Activated CD4-positive, alpha-beta T cell treated with anti-CD3 and anti-CD28 coated beads, Interleukin-2, amount 10 ng/mL, durations not matched to agents 7 days and 5 days (primary cell): ENCODE measurements at regions not wholly inside any gene's neighbourhood (a gene's known extent, or its start where the extent isn't known, plus 50 kb on each side); places are given as distances from the start of the nearest gene placed in this dataset.
"Not testable (repeated sequence)": the region's sequence is repeated elsewhere in the genome, so short reads cannot be mapped to it uniquely, and the experiment has no call there.

Experiments
- CTCF ChIA-PET: fragments of 350-600 bp; sonication (Branson Sonifier 250); formaldehyde crosslinking; loops from one replicate; lab custom pipeline; 2021; ENCODE audit warnings: antibody characterized with exemption; lab: Charles Lee
- POLR2A ChIA-PET: fragments of 350-600 bp; sonication (Branson Sonifier 250); formaldehyde crosslinking; loops from one replicate; lab custom pipeline; 2021; ENCODE audit warnings: antibody characterized with exemption; lab: Charles Lee
- DNase-seq: peaks from one replicate; pipeline ENCODE4 v3.0.0-alpha.2; 2020
- H3K27ac Mint-ChIP-seq: one replicate; pipeline ENCODE4 v1.8.0; 2021; ENCODE audit warnings: mild to moderate bottlenecking, moderate library complexity, mixed read lengths
- H3K27me3 Mint-ChIP-seq: one replicate; pipeline ENCODE4 v1.8.0; 2021; ENCODE audit warnings: mixed read lengths
- H3K36me3 Mint-ChIP-seq: one replicate; pipeline ENCODE4 v1.8.0; 2021; ENCODE audit warnings: low read depth, mixed read lengths
- H3K4me1 Mint-ChIP-seq: one replicate; pipeline ENCODE4 v1.8.0; 2021; ENCODE audit warnings: mixed read lengths
- H3K4me3 Mint-ChIP-seq: one replicate; pipeline ENCODE4 v1.8.0; 2021; ENCODE audit warnings: mild to moderate bottlenecking, moderate library complexity, mixed read lengths
- H3K9me3 Mint-ChIP-seq: one replicate; pipeline ENCODE4 v1.8.0; 2021; ENCODE audit warnings: mixed read lengths

DNA sequence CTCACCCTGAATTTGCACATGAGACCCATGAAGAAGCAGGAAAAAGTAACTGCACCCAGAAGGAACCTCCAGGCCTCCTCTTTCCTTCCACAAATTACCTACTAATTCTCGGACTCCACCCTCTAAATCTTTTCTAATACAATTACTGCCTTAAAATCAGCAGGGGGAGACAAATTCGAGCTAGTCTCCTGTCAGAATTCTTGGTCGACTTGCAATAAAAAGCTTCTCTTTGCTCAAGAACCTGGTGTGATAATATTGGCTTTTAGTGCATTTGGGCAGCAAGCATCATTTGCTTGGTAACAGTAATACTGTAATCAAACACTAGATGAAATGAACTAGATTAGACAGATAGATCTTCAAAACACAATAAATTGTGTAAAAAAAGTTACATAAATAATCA lies 281.9 kb downstream of the RAP2B start:
- POLR2A ChIA-PET: no interaction called here

GRCh38 chr3:153445817-153446216 lies 283.8 kb downstream of the RAP2B start:
- Mint-ChIP-seq H3K36me3 (no peaks in the 10 kb centered on the region), H3K4me3 (no peak overlapping the region), H3K4me1 (peaks cover 17% of the 10 kb centered on the region), H3K27ac (no peak overlapping the region), H3K9me3 (no peaks in the 10 kb centered on the region), H3K27me3 (no peaks in the 10 kb centered on the region)
- ChIA-PET POLR2A (no interaction called here), CTCF (interaction anchor here (0.5 to 1.1 kb wide), 2 partner anchors 8 to 178 kb away, joined by 3 read pairs; no protein-coding TSS in a partner anchor)
- no peak for DNase-seq

More for the DNA sequence above, 281.9 kb downstream of the RAP2B start:
- CTCF ChIA-PET: no interaction called here
- Mint-ChIP-seq H3K36me3 (no peaks in the 10 kb centered on the region), H3K27ac (no peak overlapping the region), H3K4me1 (peaks cover 17% of the 10 kb centered on the region), H3K4me3 (no peak overlapping the region), H3K27me3 (no peaks in the 10 kb centered on the region), H3K9me3 (no peaks in the 10 kb centered on the region)
- no peak for DNase-seq

GRCh38 chr3:153448151-153448829 lies 286.3 kb downstream of the RAP2B start:
- Mint-ChIP-seq H3K27ac (no peak overlapping the region), H3K4me1 (peaks cover 9% of the 10 kb centered on the region), H3K36me3 (no peaks in the 10 kb centered on the region), H3K27me3 (no peaks in the 10 kb centered on the region), H3K9me3 (no peaks in the 10 kb centered on the region), H3K4me3 (no peak overlapping the region)
- POLR2A ChIA-PET: interaction anchor here (0.6 kb wide), 1 partner anchor 23 kb away, joined by 3 read pairs; no protein-coding TSS in a partner anchor
- DNase-seq: no peak
- CTCF ChIA-PET: interaction anchor here (0.6 kb wide), 1 partner anchor 942 kb away, joined by 3 read pairs; no protein-coding TSS in a partner anchor

- Mint-ChIP-seq H3K27me3 (no peaks in the 10 kb centered on the region), H3K27ac (no peak overlapping the region), H3K36me3 (no peaks in the 10 kb centered on the region), H3K4me3 (no peak overlapping the region), H3K4me1 (peaks cover 4% of the 10 kb centered on the region), H3K9me3 (no peaks in the 10 kb centered on the region)
- DNase-seq: no peak
- POLR2A ChIA-PET: no interaction called here
- CTCF ChIA-PET: no interaction called here
Measured at GRCh38 chr3:153456833-153457545, 295.0 kb downstream of the RAP2B start.

GRCh38 chr3:153458881-153459280 lies 296.9 kb downstream of the RAP2B start:
- Mint-ChIP-seq H3K4me1 (peaks cover 13% of the 10 kb centered on the region), H3K27me3 (no peaks in the 10 kb centered on the region), H3K4me3 (no peak overlapping the region), H3K9me3 (peaks cover 2% of the 10 kb centered on the region), H3K36me3 (no peaks in the 10 kb centered on the region), H3K27ac (no peak overlapping the region)
- ChIA-PET CTCF (no interaction called here), POLR2A (no interaction called here)
- DNase-seq: no peak

DNA sequence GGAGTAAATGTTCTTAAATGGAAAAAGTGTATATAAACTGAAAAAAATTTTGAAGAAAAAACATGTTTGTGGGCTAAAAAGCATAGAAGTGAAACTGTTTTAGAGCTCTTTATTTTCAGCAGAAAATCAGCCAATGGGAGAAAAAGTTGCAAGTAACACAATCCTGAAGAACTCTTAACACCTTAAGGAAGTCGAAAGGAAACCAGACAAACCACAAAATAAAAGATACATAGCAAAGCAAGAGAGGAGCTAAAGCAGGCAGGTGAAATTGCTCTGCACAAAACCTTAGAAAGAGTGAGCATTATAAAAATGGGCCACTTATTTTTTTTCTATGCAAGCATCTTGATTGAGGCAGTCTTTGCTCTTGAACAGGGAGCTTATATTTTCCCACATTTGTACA lies 300.5 kb downstream of the RAP2B start:
- H3K27ac Mint-ChIP-seq: no peak overlapping the region
- H3K27me3 Mint-ChIP-seq: no peaks in the 10 kb centered on the region
- H3K36me3 Mint-ChIP-seq: no peaks in the 10 kb centered on the region
- POLR2A ChIA-PET: no interaction called here
- peaks cover 13% of the 10 kb centered on the region for H3K4me1 Mint-ChIP-seq
- DNase-seq: no peak
- peaks cover 6% of the 10 kb centered on the region for H3K9me3 Mint-ChIP-seq
- CTCF ChIA-PET: no interaction called here
- H3K4me3 Mint-ChIP-seq: no peak overlapping the region

DNA sequence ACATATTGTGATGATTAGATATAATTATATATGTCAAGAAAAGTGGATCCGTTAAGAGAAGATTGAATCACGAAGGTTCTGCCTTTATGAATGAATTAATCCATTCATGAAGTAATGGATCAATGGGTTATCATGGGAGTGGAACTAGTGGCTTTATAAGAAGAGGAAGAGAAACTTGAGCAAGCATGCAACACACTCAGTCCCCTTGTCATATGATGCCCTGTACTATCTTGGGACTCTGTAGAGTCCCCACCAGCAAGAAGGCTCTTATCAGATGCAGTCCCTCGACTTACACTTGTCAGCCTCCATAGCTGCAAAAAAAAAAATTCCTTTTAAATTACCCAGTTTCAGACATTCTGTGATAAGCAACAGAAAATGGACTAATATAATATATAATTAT lies 301.9 kb downstream of the RAP2B start:
- ChIA-PET POLR2A (no interaction called here), CTCF (interaction anchor here (0.5 kb wide), 1 partner anchor 23 kb away, joined by 3 read pairs; no protein-coding TSS in a partner anchor)
- Mint-ChIP-seq H3K4me3 (no peak overlapping the region), H3K36me3 (no peaks in the 10 kb centered on the region), H3K9me3 (peaks cover 6% of the 10 kb centered on the region), H3K27me3 (no peaks in the 10 kb centered on the region), H3K27ac (no peak overlapping the region), H3K4me1 (peaks cover 13% of the 10 kb centered on the region)
- no peak for DNase-seq

DNA sequence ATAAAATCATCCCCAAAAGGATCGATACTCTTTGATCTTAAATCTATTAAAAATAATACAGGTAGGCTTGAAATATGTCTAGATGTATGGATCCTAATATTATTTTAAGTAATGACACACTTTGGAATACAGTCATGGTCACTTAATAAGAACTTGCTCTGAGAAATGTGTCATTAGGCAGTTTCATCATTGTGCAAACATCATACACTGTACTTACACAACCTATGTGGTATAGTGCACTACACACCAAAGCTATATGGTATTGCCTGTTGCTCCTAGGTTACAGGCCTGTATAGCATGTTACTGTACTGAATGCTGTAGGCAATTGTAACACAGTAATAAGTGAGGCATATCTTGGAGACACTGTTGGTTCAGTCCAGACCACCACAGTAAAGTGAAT lies 307.1 kb downstream of the RAP2B start:
- CTCF ChIA-PET: no interaction called here
- peaks cover 2% of the 10 kb centered on the region for H3K27me3 Mint-ChIP-seq
- POLR2A ChIA-PET: no interaction called here
- peaks cover 4% of the 10 kb centered on the region for H3K9me3 Mint-ChIP-seq
- no peaks in the 10 kb centered on the region for H3K36me3 Mint-ChIP-seq
- no peaks in the 10 kb centered on the region for H3K4me1 Mint-ChIP-seq
- no peak for DNase-seq
- H3K27ac Mint-ChIP-seq: no peak overlapping the region
- no peak overlapping the region for H3K4me3 Mint-ChIP-seq

GRCh38 chr3:153484842-153485241 lies 322.8 kb downstream of the RAP2B start:
- DNase-seq: no peak
- H3K27me3 Mint-ChIP-seq: no peaks in the 10 kb centered on the region
- no peak overlapping the region for H3K27ac Mint-ChIP-seq
- H3K9me3 Mint-ChIP-seq: no peaks in the 10 kb centered on the region
- CTCF ChIA-PET: no interaction called here
- peaks cover 14% of the 10 kb centered on the region for H3K4me1 Mint-ChIP-seq
- H3K4me3 Mint-ChIP-seq: no peak overlapping the region
- peaks cover 3% of the 10 kb centered on the region for H3K36me3 Mint-ChIP-seq
- POLR2A ChIA-PET: no interaction called here

DNA sequence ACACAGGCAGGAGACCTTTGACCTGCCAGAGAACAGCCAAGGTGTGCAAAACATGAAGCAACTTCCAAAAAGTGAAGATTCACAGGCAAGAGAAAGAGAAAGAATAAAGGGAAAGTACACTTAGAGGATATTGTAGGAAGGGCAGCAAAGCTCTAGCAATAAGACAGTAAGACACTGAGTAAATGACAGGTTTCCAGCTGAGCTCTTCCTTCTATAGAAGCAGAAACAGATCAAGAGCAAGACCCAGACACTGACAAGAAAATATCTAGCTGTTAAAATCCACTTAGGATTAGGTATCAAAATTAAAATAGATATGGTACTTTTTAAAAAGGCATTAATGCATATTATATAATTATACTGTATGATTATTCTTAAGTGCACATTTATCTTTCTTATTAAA lies 333.4 kb downstream of the RAP2B start:
- Mint-ChIP-seq H3K9me3 (no peaks in the 10 kb centered on the region), H3K36me3 (no peaks in the 10 kb centered on the region), H3K27me3 (peaks cover 2% of the 10 kb centered on the region), H3K4me1 (no peaks in the 10 kb centered on the region), H3K27ac (no peak overlapping the region), H3K4me3 (no peak overlapping the region)
- no peak for DNase-seq
- ChIA-PET CTCF (no interaction called here), POLR2A (no interaction called here)

GRCh38 chr3:153502682-153503081 lies 340.7 kb downstream of the RAP2B start:
- ChIA-PET POLR2A (no interaction called here), CTCF (no interaction called here)
- Mint-ChIP-seq H3K27ac (no peak overlapping the region), H3K27me3 (no peaks in the 10 kb centered on the region), H3K4me3 (no peak overlapping the region), H3K9me3 (peaks cover 3% of the 10 kb centered on the region), H3K4me1 (no peaks in the 10 kb centered on the region), H3K36me3 (no peaks in the 10 kb centered on the region)
- DNase-seq: no peak

DNA sequence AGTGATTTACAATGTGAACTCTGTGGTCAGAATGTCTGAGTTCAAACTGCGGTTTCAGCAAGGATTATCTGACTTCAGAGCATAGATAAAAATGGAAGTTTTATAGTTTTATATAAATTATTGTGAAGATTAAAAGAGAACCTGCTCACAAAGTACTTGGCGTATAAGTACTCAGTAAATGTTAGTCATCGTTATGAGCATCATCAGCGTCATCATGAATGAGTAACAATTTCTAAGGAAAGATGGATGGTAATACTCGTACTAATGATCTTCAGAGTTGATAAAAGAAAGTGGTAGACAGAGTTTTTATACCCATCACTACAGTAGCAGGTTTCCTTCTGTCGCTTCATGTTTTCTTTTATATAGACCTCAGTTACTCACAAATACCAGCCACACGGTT lies 341.8 kb downstream of the RAP2B start:
- POLR2A ChIA-PET: no interaction called here
- H3K4me3 Mint-ChIP-seq: no peak overlapping the region

DNA sequence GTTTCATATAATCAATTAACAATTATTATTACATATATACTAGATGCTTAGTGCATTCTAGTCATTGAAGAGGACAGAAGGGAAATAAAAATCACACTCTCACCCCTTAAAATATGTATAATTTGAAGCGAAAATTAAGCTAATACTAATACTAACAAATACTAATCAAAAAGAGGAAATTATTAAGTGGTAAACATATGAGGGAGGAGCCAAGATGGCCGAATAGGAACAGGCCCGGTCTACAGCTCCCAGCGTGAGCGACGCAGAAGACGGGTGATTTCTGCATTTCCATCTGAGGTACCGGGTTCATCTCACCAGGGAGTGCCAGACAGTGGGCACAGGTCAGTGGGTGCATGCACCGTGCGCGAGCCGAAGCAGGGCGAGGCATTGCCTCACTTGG lies 344.2 kb downstream of the RAP2B start:
- H3K27me3 Mint-ChIP-seq, DNase-seq, H3K9me3 Mint-ChIP-seq, H3K36me3 Mint-ChIP-seq, H3K27ac Mint-ChIP-seq, CTCF ChIA-PET, H3K4me1 Mint-ChIP-seq, H3K4me3 Mint-ChIP-seq, POLR2A ChIA-PET: not testable (repeated sequence)

More for the DNA sequence above, 341.8 kb downstream of the RAP2B start:
- no peak for DNase-seq
- Mint-ChIP-seq H3K36me3 (no peaks in the 10 kb centered on the region), H3K4me1 (no peaks in the 10 kb centered on the region), H3K9me3 (peaks cover 3% of the 10 kb centered on the region), H3K27ac (no peak overlapping the region), H3K27me3 (no peaks in the 10 kb centered on the region)
- CTCF ChIA-PET: no interaction called here
